ENCODE measurements at regions not wholly inside any gene's neighbourhood (a gene's known extent, or its start where the extent isn't known, plus 50 kb on each side); places are given as distances from the start of the nearest gene placed in this dataset.

- Histone ChIP-seq H3K4me3 (no peak overlapping the region), H3K9me3 (no peaks in the 10 kb centered on the region), H3K27me3 (no peaks in the 10 kb centered on the region), H3K36me3 (no peaks in the 10 kb centered on the region), H3K4me1 (no peaks in the 10 kb centered on the region), H3K27ac (no peak overlapping the region)
- no peak for FAIRE-seq
- DNase-seq, result no peak
- intact Hi-C loops (cut with DNase I), result no loop called here
- ATAC-seq, result no peak
- TF ChIP-seq CTCF (IDR thresholded peaks at IDR 0.05), result no peak
Measured at GRCh38 chr14:66306101-66306500, 180.1 kb upstream of the CCDC196 start.

DNA sequence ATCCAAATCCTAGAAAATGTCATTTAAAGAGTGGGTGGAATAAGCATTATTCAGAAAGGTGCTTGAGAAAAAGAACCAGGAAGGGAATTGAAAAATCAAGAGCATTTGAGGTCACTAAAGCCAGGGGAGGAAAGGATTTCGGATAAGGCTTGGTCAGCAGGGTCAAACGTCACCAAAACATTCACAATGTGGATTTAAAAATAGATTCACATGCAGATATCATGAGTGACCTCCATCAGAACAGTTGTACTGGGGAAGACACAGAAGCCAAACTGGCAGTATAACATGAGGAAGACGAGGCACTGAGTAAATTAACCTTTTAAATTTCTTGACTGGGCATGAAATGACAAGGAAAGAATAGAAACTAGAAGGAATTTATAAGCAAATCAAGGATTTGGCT lies 175.1 kb upstream of the CCDC196 start:
- H3K4me3 ChIP-seq, result no peak overlapping the region
- intact Hi-C loops (cut with DNase I), result no loop called here
- no peak for TF ChIP-seq CTCF (IDR thresholded peaks at IDR 0.05)
- no peaks in the 10 kb centered on the region for H3K9me3 ChIP-seq
- H3K4me1 ChIP-seq, result no peaks in the 10 kb centered on the region
- DNase-seq (no peak), ATAC-seq (no peak), FAIRE-seq (no peak)
- H3K27ac ChIP-seq, result no peak overlapping the region
- no peaks in the 10 kb centered on the region for H3K27me3 ChIP-seq
- no peaks in the 10 kb centered on the region for H3K36me3 ChIP-seq
- 73 to 78% methylated on average over 3 of the region's 3 CpGs for WGBS, 2 donors

GRCh38 chr14:66311990-66312389 lies 174.2 kb upstream of the CCDC196 start:
- 64 to 65% methylated on average over 5 of the region's 5 CpGs for WGBS, 2 donors
- FAIRE-seq, result no peak

GRCh38 chr14:66312451-66312850 lies 173.7 kb upstream of the CCDC196 start:
- intact Hi-C loops (cut with DNase I), result no loop called here
- FAIRE-seq, result no peak
- H3K27me3 ChIP-seq, result no peaks in the 10 kb centered on the region
- DNase-seq, result no peak
- no peak for ATAC-seq
- WGBS, 2 donors, result 52 to 84% methylated on average over 3 of the region's 3 CpGs
- H3K4me3 ChIP-seq, result no peak overlapping the region
- no peaks in the 10 kb centered on the region for H3K36me3 ChIP-seq
- no peak for TF ChIP-seq CTCF (IDR thresholded peaks at IDR 0.05)
- no peak overlapping the region for H3K27ac ChIP-seq
- no peaks in the 10 kb centered on the region for H3K9me3 ChIP-seq
- H3K4me1 ChIP-seq, result no peaks in the 10 kb centered on the region

More at GRCh38 chr14:66311990-66312389, 174.2 kb upstream of the CCDC196 start:
- DNase-seq (no peak), ATAC-seq (no peak)
- intact Hi-C loops (cut with DNase I), result no loop called here
- Histone ChIP-seq H3K27me3 (no peaks in the 10 kb centered on the region), H3K9me3 (no peaks in the 10 kb centered on the region), H3K36me3 (no peaks in the 10 kb centered on the region), H3K4me3 (no peak overlapping the region), H3K27ac (no peak overlapping the region), H3K4me1 (no peaks in the 10 kb centered on the region)
- no peak for TF ChIP-seq CTCF (IDR thresholded peaks at IDR 0.05)

DNA sequence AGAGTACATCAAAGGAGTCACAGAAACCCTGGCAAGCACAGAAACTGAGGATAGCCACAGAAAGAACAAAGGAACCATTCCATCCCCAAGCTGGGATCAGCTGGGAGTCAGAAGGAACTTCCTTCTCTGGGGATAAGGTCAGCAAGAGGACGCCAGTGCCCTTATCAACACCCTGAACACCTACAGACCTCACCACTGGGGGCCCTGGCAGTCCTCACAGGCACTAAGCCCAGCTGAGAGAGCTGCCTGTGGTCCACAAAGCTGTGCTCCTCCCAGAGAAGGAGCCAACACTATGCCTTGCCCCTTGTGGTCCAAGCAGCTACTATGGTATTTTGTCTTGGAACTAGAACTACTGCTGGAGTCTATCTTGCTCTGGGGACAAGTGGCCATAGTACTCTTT lies 171.1 kb upstream of the CCDC196 start:
- ATAC-seq, result no peak
- H3K27ac ChIP-seq, result no peak overlapping the region
- no peaks in the 10 kb centered on the region for H3K27me3 ChIP-seq
- H3K36me3 ChIP-seq, result no peaks in the 10 kb centered on the region
- no peaks in the 10 kb centered on the region for H3K9me3 ChIP-seq
- WGBS, 2 donors, result 52 to 67% methylated on average over 1 of the region's 1 CpG
- no peak overlapping the region for H3K4me3 ChIP-seq
- intact Hi-C loops (cut with DNase I), result no loop called here
- no peak for DNase-seq
- no peak for FAIRE-seq
- H3K4me1 ChIP-seq, result no peaks in the 10 kb centered on the region
- TF ChIP-seq CTCF (IDR thresholded peaks at IDR 0.05), result no peak

Data from pancreas (tissue), 10 donors.